Stomach (tissue), 4 donors: ENCODE measurements at regions not wholly inside any gene's neighbourhood (a gene's known extent, or its start where the extent isn't known, plus 50 kb on each side); places are given as distances from the start of the nearest gene placed in this dataset.

Experiments
- POLR2A ChIP-seq, 4 donors: fragments of 450-650 bp; IDR thresholded peaks; one replicate each; pipeline ENCODE4 v1.6.1; 2016; ENCODE audit warnings: antibody characterized with exemption in 4 of 4, control low read depth in 2 of 4, mild to moderate bottlenecking in 1 of 4, moderate library complexity in 1 of 4
- POLR2AphosphoS5 ChIP-seq, 3 donors: sonication (generic); formaldehyde crosslinking; IDR thresholded peaks; one replicate each; pipeline ENCODE4 v1.6.1; 2016; ENCODE audit warnings: antibody characterized with exemption in 3 of 3
- TF ChIP-seq, protein P1 (sequence below), 7 experiments: fragments of 450-650 bp in 4 of 7; fragments of 200-600 bp in 3 of 7; sonication (generic) in 3 of 7; IDR thresholded peaks; one replicate each; pipeline ENCODE4 v1.5.1; 2016 to 2019; ENCODE audit warnings: antibody characterized with exemption in 7 of 7, control low read depth in 2 of 7, mild to moderate bottlenecking in 1 of 7

DNA sequence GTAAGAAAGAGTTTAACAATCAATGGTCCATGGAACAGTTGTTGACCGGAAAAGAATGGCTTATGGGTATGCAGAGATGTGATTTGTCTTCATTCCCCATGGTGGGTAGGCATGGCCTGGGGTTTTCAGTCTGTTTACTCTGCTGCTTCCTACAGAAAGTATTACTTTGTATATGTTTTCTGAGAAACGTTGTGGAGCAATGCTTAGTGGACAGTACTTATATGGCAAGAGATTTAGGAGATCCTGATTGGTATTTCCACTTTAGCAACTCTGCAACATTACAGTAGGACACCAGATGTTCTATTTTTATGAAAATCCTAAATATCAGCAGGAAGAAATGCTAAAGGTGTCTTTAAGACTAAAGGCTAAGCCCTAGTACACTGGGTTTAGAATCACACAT, 309.1 kb downstream of the AASDHPPT start:
- TF ChIP-seq, protein P1, sequence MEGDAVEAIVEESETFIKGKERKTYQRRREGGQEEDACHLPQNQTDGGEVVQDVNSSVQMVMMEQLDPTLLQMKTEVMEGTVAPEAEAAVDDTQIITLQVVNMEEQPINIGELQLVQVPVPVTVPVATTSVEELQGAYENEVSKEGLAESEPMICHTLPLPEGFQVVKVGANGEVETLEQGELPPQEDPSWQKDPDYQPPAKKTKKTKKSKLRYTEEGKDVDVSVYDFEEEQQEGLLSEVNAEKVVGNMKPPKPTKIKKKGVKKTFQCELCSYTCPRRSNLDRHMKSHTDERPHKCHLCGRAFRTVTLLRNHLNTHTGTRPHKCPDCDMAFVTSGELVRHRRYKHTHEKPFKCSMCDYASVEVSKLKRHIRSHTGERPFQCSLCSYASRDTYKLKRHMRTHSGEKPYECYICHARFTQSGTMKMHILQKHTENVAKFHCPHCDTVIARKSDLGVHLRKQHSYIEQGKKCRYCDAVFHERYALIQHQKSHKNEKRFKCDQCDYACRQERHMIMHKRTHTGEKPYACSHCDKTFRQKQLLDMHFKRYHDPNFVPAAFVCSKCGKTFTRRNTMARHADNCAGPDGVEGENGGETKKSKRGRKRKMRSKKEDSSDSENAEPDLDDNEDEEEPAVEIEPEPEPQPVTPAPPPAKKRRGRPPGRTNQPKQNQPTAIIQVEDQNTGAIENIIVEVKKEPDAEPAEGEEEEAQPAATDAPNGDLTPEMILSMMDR (IDR thresholded peaks at IDR 0.05): no peak
- TF ChIP-seq POLR2A (IDR thresholded peaks at IDR 0.05): no peak
- TF ChIP-seq POLR2AphosphoS5 (IDR thresholded peaks at IDR 0.05): no peak
